ENCODE measurements at regions not wholly inside any gene's neighbourhood (a gene's known extent, or its start where the extent isn't known, plus 50 kb on each side); places are given as distances from the start of the nearest gene placed in this dataset.

DNA sequence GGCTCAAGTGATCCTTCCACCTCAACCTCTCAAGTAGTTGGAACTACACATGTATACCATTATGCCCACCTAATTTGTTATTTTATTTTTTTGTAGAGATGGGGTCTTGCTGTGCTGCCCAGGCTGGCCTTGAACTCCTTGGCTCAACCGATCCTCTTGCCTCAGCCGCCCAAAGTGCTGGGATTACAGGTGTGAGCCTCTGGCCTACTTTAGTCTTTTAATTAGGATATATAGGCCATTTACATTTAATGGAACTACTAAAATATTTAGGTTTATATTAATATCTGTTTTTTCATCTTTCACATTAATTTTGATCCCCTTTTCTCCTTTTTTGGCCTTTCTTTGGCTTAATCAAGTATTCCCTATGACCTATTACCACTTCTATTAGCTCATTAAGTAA lies 95.7 kb upstream of the OSR1 start:
- TF ChIP-seq, protein P1, sequence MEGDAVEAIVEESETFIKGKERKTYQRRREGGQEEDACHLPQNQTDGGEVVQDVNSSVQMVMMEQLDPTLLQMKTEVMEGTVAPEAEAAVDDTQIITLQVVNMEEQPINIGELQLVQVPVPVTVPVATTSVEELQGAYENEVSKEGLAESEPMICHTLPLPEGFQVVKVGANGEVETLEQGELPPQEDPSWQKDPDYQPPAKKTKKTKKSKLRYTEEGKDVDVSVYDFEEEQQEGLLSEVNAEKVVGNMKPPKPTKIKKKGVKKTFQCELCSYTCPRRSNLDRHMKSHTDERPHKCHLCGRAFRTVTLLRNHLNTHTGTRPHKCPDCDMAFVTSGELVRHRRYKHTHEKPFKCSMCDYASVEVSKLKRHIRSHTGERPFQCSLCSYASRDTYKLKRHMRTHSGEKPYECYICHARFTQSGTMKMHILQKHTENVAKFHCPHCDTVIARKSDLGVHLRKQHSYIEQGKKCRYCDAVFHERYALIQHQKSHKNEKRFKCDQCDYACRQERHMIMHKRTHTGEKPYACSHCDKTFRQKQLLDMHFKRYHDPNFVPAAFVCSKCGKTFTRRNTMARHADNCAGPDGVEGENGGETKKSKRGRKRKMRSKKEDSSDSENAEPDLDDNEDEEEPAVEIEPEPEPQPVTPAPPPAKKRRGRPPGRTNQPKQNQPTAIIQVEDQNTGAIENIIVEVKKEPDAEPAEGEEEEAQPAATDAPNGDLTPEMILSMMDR (IDR thresholded peaks at IDR 0.05), result no peak
- TF ChIP-seq POLR2A (IDR thresholded peaks at IDR 0.05), result no peak
- no peak for TF ChIP-seq POLR2AphosphoS5 (IDR thresholded peaks at IDR 0.05)
